Sigmoid colon (tissue), 6 donors: ENCODE measurements at regions not wholly inside any gene's neighbourhood (a gene's known extent, or its start where the extent isn't known, plus 50 kb on each side); places are given as distances from the start of the nearest gene placed in this dataset.

Experiments
- DNase-seq: peaks from one replicate; pipeline ENCODE4 v3.0.0-alpha.2; 2019
- H3K27ac ChIP-seq, 4 donors: fragments of 200-600 bp; sonication (generic); one replicate each; pipeline ENCODE4 v1.5.1; 2016 to 2019; ENCODE audit warnings: mild to moderate bottlenecking in 1 of 4
- H3K27me3 ChIP-seq, 3 donors: fragments of 200-600 bp; sonication (generic); one replicate each; pipeline ENCODE4 v1.5.1; 2019; ENCODE audit warnings: mild to moderate bottlenecking in 1 of 3
- H3K36me3 ChIP-seq, 4 donors: fragments of 200-600 bp; sonication (generic); one replicate each; pipeline ENCODE4 v1.5.1; 2016 to 2019
- H3K4me1 ChIP-seq, 4 donors: fragments of 200-600 bp; sonication (generic); one replicate each; pipeline ENCODE4 v1.5.1; 2017 to 2019
- H3K4me3 ChIP-seq, 4 donors: fragments of 200-600 bp; sonication (generic); one replicate each; pipeline ENCODE4 v1.5.1; 2017 to 2019; ENCODE audit warnings: mild to moderate bottlenecking in 2 of 4, moderate library complexity in 1 of 4
- H3K9me3 ChIP-seq, 4 donors: fragments of 200-600 bp in 3 of 4; sonication (generic) in 3 of 4; one replicate each; pipeline versions ENCODE4 v1.5.1 to v1.6.1; 2013 to 2019
- EP300 ChIP-seq, 4 donors: sonication (generic); formaldehyde crosslinking; IDR thresholded peaks; one replicate each; pipeline ENCODE4 v1.6.1; 2017; ENCODE audit warnings: antibody characterized with exemption in 4 of 4
- POLR2A ChIP-seq, 2 donors: fragments of 450-650 bp; IDR thresholded peaks; one replicate each; pipeline ENCODE4 v1.6.1; 2016; ENCODE audit warnings: antibody characterized with exemption in 2 of 2, mild to moderate bottlenecking in 2 of 2, moderate library complexity in 2 of 2
- POLR2AphosphoS5 ChIP-seq, 4 donors: sonication (generic); formaldehyde crosslinking; IDR thresholded peaks; one replicate each; pipeline ENCODE4 v1.6.1; 2017; ENCODE audit warnings: antibody characterized with exemption in 4 of 4
- WGBS, 2 donors: extraction: QIAGEN DNeasy Blood & Tissue Kit; methylation state at CpG; one replicate each; pipeline ENCODE4 v1.1.7; 2013; 5-methylcytosine and 5-hydroxymethylcytosine counted together
- intact Hi-C: fragments of 100-400 bp; cut with DNase I; formaldehyde crosslinking; loops from one replicate; pipeline ENCODE4 v1.15.1; 2023
- TF ChIP-seq, protein P1 (sequence below), 4 experiments: fragments of 450-650 bp in 3 of 4; fragments of 200-600 bp in 1 of 4; IDR thresholded peaks; one replicate each; pipeline ENCODE4 v1.5.1; 2016 to 2019; ENCODE audit warnings: antibody characterized with exemption in 4 of 4, mild to moderate bottlenecking in 3 of 4, moderate library complexity in 2 of 4
- donor health status: healthy with polysubstance abuse.
- donor health status: healthy.

DNA sequence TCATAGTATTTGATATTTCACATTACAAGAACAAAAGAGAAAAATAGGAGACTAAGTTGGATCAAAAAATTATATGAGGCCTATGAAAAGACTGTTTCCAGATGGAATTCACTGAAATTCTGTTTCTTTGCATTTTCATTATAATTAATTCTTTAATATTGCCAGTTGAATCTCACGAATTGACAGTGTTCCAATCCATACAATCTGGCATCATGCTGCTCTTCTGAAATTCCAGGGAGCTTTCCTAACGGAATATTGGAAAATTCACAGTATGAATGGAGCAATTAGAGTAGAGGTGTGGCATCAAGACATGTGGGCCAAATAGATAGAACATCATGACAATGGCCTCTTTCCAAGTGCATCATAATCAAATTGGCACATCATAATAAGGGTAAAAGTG lies 1178.9 kb upstream of the WWC1 start:
- TF ChIP-seq POLR2A (IDR thresholded peaks at IDR 0.05) (no peak), EP300 (IDR thresholded peaks at IDR 0.05) (no peak), POLR2AphosphoS5 (IDR thresholded peaks at IDR 0.05) (no peak)
- TF ChIP-seq, protein P1, sequence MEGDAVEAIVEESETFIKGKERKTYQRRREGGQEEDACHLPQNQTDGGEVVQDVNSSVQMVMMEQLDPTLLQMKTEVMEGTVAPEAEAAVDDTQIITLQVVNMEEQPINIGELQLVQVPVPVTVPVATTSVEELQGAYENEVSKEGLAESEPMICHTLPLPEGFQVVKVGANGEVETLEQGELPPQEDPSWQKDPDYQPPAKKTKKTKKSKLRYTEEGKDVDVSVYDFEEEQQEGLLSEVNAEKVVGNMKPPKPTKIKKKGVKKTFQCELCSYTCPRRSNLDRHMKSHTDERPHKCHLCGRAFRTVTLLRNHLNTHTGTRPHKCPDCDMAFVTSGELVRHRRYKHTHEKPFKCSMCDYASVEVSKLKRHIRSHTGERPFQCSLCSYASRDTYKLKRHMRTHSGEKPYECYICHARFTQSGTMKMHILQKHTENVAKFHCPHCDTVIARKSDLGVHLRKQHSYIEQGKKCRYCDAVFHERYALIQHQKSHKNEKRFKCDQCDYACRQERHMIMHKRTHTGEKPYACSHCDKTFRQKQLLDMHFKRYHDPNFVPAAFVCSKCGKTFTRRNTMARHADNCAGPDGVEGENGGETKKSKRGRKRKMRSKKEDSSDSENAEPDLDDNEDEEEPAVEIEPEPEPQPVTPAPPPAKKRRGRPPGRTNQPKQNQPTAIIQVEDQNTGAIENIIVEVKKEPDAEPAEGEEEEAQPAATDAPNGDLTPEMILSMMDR (IDR thresholded peaks at IDR 0.05), result no peak
- WGBS, 2 donors, result 58 to 72% methylated on average over 2 of the region's 2 CpGs
- intact Hi-C loops, result no loop called here
- no peaks in the 10 kb centered on the region for H3K4me1 ChIP-seq
- no peak overlapping the region for H3K27ac ChIP-seq
- no peaks in the 10 kb centered on the region for H3K9me3 ChIP-seq
- DNase-seq, result no peak
- no peaks in the 10 kb centered on the region for H3K27me3 ChIP-seq
- no peaks in the 10 kb centered on the region for H3K36me3 ChIP-seq
- H3K4me3 ChIP-seq, result no peak overlapping the region

DNA sequence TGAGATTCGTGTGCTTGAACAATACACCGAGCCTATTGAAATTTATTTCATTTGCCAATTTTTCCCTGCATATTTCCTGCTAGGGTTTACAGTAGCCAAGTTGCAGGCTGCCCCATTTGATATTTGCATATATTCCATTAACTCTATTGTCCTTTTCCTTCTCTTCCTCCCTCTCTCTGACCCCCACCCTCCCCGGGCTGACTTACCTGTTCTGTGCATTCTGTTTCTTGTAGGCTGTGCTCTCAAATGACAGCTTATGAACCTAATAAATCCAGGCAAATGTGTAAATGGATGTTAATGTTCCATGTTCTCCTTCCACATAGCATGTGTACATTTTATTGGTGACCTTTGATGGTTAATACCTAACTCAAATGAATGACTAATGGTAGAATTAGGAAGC lies 1169.2 kb upstream of the WWC1 start:
- Histone ChIP-seq H3K9me3 (no peaks in the 10 kb centered on the region), H3K4me1 (no peaks in the 10 kb centered on the region), H3K4me3 (no peak overlapping the region), H3K27me3 (no peaks in the 10 kb centered on the region), H3K36me3 (no peaks in the 10 kb centered on the region), H3K27ac (no peak overlapping the region)
- TF ChIP-seq, protein P1 (IDR thresholded peaks at IDR 0.05), result no peak
- TF ChIP-seq POLR2A (IDR thresholded peaks at IDR 0.05) (no peak), POLR2AphosphoS5 (IDR thresholded peaks at IDR 0.05) (no peak), EP300 (IDR thresholded peaks at IDR 0.05) (no peak)
- 82 to 88% methylated on average over 3 of the region's 3 CpGs for WGBS, 2 donors
- DNase-seq, result no peak
- intact Hi-C loops, result no loop called here

DNA sequence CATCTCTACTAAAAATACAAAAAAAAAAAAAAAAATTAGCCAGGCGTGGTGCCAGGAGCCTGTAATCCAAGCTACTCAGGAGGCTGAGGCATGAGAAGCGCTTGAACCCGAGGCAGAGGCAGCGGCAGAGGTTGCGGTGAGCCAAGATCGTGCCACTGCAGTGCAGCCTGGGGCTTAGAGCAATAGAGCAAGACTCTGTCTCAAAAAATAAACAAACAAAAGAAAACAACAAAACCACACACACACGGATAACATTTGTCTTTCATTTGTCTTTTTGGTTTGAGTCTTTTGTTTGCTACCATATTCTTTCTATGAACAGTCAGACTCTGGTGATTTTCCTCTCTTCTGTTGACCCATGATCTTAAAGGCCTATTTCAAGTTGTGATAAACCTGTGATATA lies 1168.3 kb upstream of the WWC1 start:
- no peak for DNase-seq
- no peaks in the 10 kb centered on the region for H3K27me3 ChIP-seq
- TF ChIP-seq EP300 (IDR thresholded peaks at IDR 0.05) (no peak), POLR2A (IDR thresholded peaks at IDR 0.05) (no peak), POLR2AphosphoS5 (IDR thresholded peaks at IDR 0.05) (no peak)
- TF ChIP-seq, protein P1 (IDR thresholded peaks at IDR 0.05), result no peak
- WGBS, 2 donors, result 84 to 86% methylated on average over 7 of the region's 7 CpGs
- H3K4me3 ChIP-seq, result no peak overlapping the region
- H3K4me1 ChIP-seq, result no peaks in the 10 kb centered on the region
- H3K9me3 ChIP-seq, result no peaks in the 10 kb centered on the region
- intact Hi-C loops, result no loop called here
- no peak overlapping the region for H3K27ac ChIP-seq
- H3K36me3 ChIP-seq, result no peaks in the 10 kb centered on the region

- Histone ChIP-seq H3K36me3 (no peaks in the 10 kb centered on the region), H3K9me3 (no peaks in the 10 kb centered on the region), H3K27me3 (no peaks in the 10 kb centered on the region), H3K4me1 (no peaks in the 10 kb centered on the region), H3K4me3 (no peak overlapping the region), H3K27ac (no peak overlapping the region)
- WGBS, 2 donors, result 52 to 73% methylated on average over 3 of the region's 3 CpGs
- no peak for DNase-seq
- intact Hi-C loops, result no loop called here
- TF ChIP-seq EP300 (IDR thresholded peaks at IDR 0.05) (no peak), POLR2AphosphoS5 (IDR thresholded peaks at IDR 0.05) (no peak), POLR2A (IDR thresholded peaks at IDR 0.05) (no peak)
- TF ChIP-seq, protein P1 (IDR thresholded peaks at IDR 0.05), result no peak
These were observed 1162.9 kb upstream of the WWC1 start for GRCh38 chr5:167128581-167128980.

GRCh38 chr5:167140548-167141291 lies 1150.7 kb upstream of the WWC1 start:
- Histone ChIP-seq H3K4me3 (no peak overlapping the region), H3K27me3 (no peaks in the 10 kb centered on the region), H3K9me3 (no peaks in the 10 kb centered on the region), H3K4me1 (no peaks in the 10 kb centered on the region), H3K27ac (no peak overlapping the region), H3K36me3 (no peaks in the 10 kb centered on the region)
- DNase-seq, result no peak
- TF ChIP-seq, protein P1 (IDR thresholded peaks at IDR 0.05), result no peak
- TF ChIP-seq POLR2AphosphoS5 (IDR thresholded peaks at IDR 0.05), result no peak
- TF ChIP-seq POLR2A (IDR thresholded peaks at IDR 0.05), result no peak
- TF ChIP-seq EP300 (IDR thresholded peaks at IDR 0.05), result no peak
- intact Hi-C loops, result no loop called here
- 78 to 84% methylated on average over 8 of the region's 8 CpGs for WGBS, 2 donors
